Mesenchymal stem cell (in vitro differentiated cells and primary cell): ENCODE measurements at regions not wholly inside any gene's neighbourhood (a gene's known extent, or its start where the extent isn't known, plus 50 kb on each side); places are given as distances from the start of the nearest gene placed in this dataset.

Experiments
- DNase-seq: peaks from one replicate; pipeline ENCODE4 v3.0.0-alpha.2; 2013
- H2AFZ ChIP-seq: one replicate; pipeline ENCODE4 v1.6.1; 2013; ENCODE audit warnings: low read depth, mild to moderate bottlenecking, control low read depth, inconsistent platforms, low read length, moderate library complexity
- H2AK5ac ChIP-seq: 2 replicates; pipeline ENCODE4 v1.6.1; 2013; ENCODE audit warnings: low read length, moderate library complexity, mild to moderate bottlenecking, inconsistent platforms; ENCODE audit not compliant: severe bottlenecking
- H2BK120ac ChIP-seq: one replicate; pipeline ENCODE4 v1.6.1; 2013; ENCODE audit warnings: low read depth, mild to moderate bottlenecking, inconsistent platforms, low read length, moderate library complexity
- H2BK12ac ChIP-seq, 2 experiments: one replicate each; pipeline ENCODE4 v1.6.1; 2013; ENCODE audit warnings: inconsistent platforms in 2 of 2, low read length in 2 of 2, mild to moderate bottlenecking in 2 of 2, moderate library complexity in 2 of 2, control low read depth in 1 of 2
- H2BK15ac ChIP-seq: one replicate; pipeline ENCODE4 v1.6.1; 2013; ENCODE audit warnings: mild to moderate bottlenecking, low read depth, inconsistent platforms; ENCODE audit not compliant: poor library complexity, severe bottlenecking
- H2BK5ac ChIP-seq: 2 replicates; pipeline ENCODE4 v1.6.1; 2013; ENCODE audit warnings: low read depth, mild to moderate bottlenecking, low read length, control low read depth, inconsistent platforms; ENCODE audit not compliant: poor library complexity, severe bottlenecking
- H3K14ac ChIP-seq, 2 experiments: one replicate each; pipeline ENCODE4 v1.6.1; 2013; ENCODE audit warnings: inconsistent platforms in 2 of 2, low read length in 2 of 2, control low read depth in 1 of 2, mild to moderate bottlenecking in 1 of 2, moderate library complexity in 1 of 2
- H3K18ac ChIP-seq, 2 experiments: one replicate each; pipeline ENCODE4 v1.6.1; 2013; ENCODE audit warnings: inconsistent platforms in 2 of 2, low read length in 2 of 2, control low read depth in 1 of 2, low read depth in 1 of 2, mild to moderate bottlenecking in 1 of 2
- H3K23ac ChIP-seq, 2 experiments: one replicate each; pipeline ENCODE4 v1.6.1; 2013; ENCODE audit warnings: inconsistent platforms in 2 of 2, low read length in 2 of 2, mild to moderate bottlenecking in 2 of 2, moderate library complexity in 2 of 2, control low read depth in 1 of 2
- H3K27ac ChIP-seq: 2 replicates; pipeline ENCODE4 v1.5.1; 2013; ENCODE audit warnings: mild to moderate bottlenecking, moderate library complexity, low read length, control low read depth, inconsistent platforms; ENCODE audit not compliant: poor library complexity, severe bottlenecking
- H3K27me3 ChIP-seq, 2 experiments: 2 replicates each; pipeline versions ENCODE4 v1.6.1 to v1.7.0; 2013; ENCODE audit warnings: low read length in 2 of 2, mild to moderate bottlenecking in 2 of 2, moderate library complexity in 2 of 2, control low read depth in 1 of 2, inconsistent platforms in 1 of 2; ENCODE audit not compliant: control insufficient read depth in 1 of 2, insufficient read depth in 1 of 2
- H3K36me3 ChIP-seq, 2 experiments: 2 replicates each; pipeline versions ENCODE4 v1.6.1 to v1.7.0; 2013; ENCODE audit warnings: low read length in 2 of 2, control low read depth in 1 of 2, inconsistent platforms in 1 of 2, low read depth in 1 of 2, mild to moderate bottlenecking in 1 of 2; ENCODE audit not compliant: insufficient read depth in 2 of 2, control insufficient read depth in 1 of 2
- H3K4ac ChIP-seq, 2 experiments: one replicate each; pipeline ENCODE4 v1.6.1; 2013; ENCODE audit warnings: inconsistent platforms in 2 of 2, low read length in 2 of 2, mild to moderate bottlenecking in 2 of 2, moderate library complexity in 2 of 2, control low read depth in 1 of 2, low read depth in 1 of 2
- H3K4me1 ChIP-seq: 2 replicates; pipeline ENCODE4 v1.6.1; 2013; ENCODE audit warnings: low read depth, low read length, control low read depth; ENCODE audit not compliant: control insufficient read depth, insufficient read depth
- H3K4me2 ChIP-seq: 2 replicates; pipeline ENCODE4 v1.6.1; 2013; ENCODE audit warnings: low read length, mild to moderate bottlenecking, inconsistent platforms; ENCODE audit not compliant: poor library complexity, severe bottlenecking
- H3K4me3 ChIP-seq, 2 experiments: 2 replicates each; pipeline versions ENCODE4 v1.5.1 to v1.7.0; 2013; ENCODE audit warnings: low read length in 2 of 2, mild to moderate bottlenecking in 2 of 2, control low read depth in 1 of 2, low read depth in 1 of 2; ENCODE audit not compliant: insufficient read depth in 1 of 2
- H3K79me1 ChIP-seq: replicated peaks from 2 replicates; pipeline ENCODE4 v1.6.1; 2013; ENCODE audit warnings: mild to moderate bottlenecking, control low read depth, low read length, inconsistent platforms; ENCODE audit not compliant: poor library complexity, severe bottlenecking
- H3K9ac ChIP-seq: 2 replicates; pipeline ENCODE4 v1.7.0; 2013; ENCODE audit warnings: mild to moderate bottlenecking, low read length, moderate library complexity
- H3K9me3 ChIP-seq: 2 replicates; pipeline ENCODE4 v1.7.0; 2013; ENCODE audit warnings: mild to moderate bottlenecking, low read length; ENCODE audit not compliant: control insufficient read depth
- H4K8ac ChIP-seq: one replicate; pipeline ENCODE4 v1.6.1; 2013; ENCODE audit warnings: inconsistent platforms, mild to moderate bottlenecking, low read length, moderate library complexity
- H4K91ac ChIP-seq: one replicate; pipeline ENCODE4 v1.6.1; 2013; ENCODE audit warnings: mild to moderate bottlenecking, low read length, inconsistent platforms
- WGBS: methylation state at CpG from one replicate; pipeline ENCODE4 v1.1.7; 2013; ENCODE audit warnings: mixed read lengths; 5-methylcytosine and 5-hydroxymethylcytosine counted together

GRCh38 chr10:83144461-83144860, 994.8 kb upstream of the GHITM start:
- Histone ChIP-seq H3K4me3 (no peak overlapping the region), H3K79me1 (no peaks in the 10 kb centered on the region), H2BK120ac (no peak overlapping the region), H2BK5ac (no peak overlapping the region), H3K14ac (no peak overlapping the region), H2AK5ac (no peak overlapping the region), H3K4ac (no peak overlapping the region), H3K27me3 (no peaks in the 10 kb centered on the region), H3K9me3 (no peaks in the 10 kb centered on the region), H3K36me3 (no peaks in the 10 kb centered on the region), H3K18ac (no peak overlapping the region), H4K91ac (no peak overlapping the region), H4K8ac (no peak overlapping the region), H3K4me1 (no peaks in the 10 kb centered on the region), H3K4me2 (no peak overlapping the region), H2BK12ac (no peak overlapping the region), H2BK15ac (no peak overlapping the region), H3K23ac (no peak overlapping the region), H2AFZ (no peak overlapping the region), H3K27ac (no peak overlapping the region), H3K9ac (no peak overlapping the region)
- no peak for DNase-seq

- no peaks in the 10 kb centered on the region for H3K4me1 ChIP-seq
- H3K27ac ChIP-seq: no peak overlapping the region
- no peak overlapping the region for H3K4ac ChIP-seq
- H2BK12ac ChIP-seq: no peak overlapping the region
- H3K9me3 ChIP-seq: no peaks in the 10 kb centered on the region
- no peak overlapping the region for H2BK5ac ChIP-seq
- no peak overlapping the region for H2BK15ac ChIP-seq
- no peak overlapping the region for H3K14ac ChIP-seq
- H3K27me3 ChIP-seq: no peaks in the 10 kb centered on the region
- H4K8ac ChIP-seq: no peak overlapping the region
- H3K79me1 ChIP-seq: no peaks in the 10 kb centered on the region
- no peak overlapping the region for H2AK5ac ChIP-seq
- H3K4me2 ChIP-seq: no peak overlapping the region
- H2AFZ ChIP-seq: no peak overlapping the region
- H4K91ac ChIP-seq: no peak overlapping the region
- H3K18ac ChIP-seq: no peak overlapping the region
- H3K9ac ChIP-seq: no peak overlapping the region
- DNase-seq: no peak
- no peaks in the 10 kb centered on the region for H3K36me3 ChIP-seq
- H2BK120ac ChIP-seq: no peak overlapping the region
- no peak overlapping the region for H3K4me3 ChIP-seq
- 83% methylated on average over 10 of the region's 10 CpGs for WGBS
- H3K23ac ChIP-seq: no peak overlapping the region
These were observed 985.6 kb upstream of the GHITM start for GRCh38 chr10:83153714-83154113.

GRCh38 chr10:83164156-83164555, 975.2 kb upstream of the GHITM start:
- Histone ChIP-seq H4K91ac (no peak overlapping the region), H4K8ac (no peak overlapping the region), H3K23ac (no peak overlapping the region), H2BK5ac (no peak overlapping the region), H3K79me1 (no peaks in the 10 kb centered on the region), H3K27me3 (no peaks in the 10 kb centered on the region), H3K4ac (no peak overlapping the region), H2BK15ac (no peak overlapping the region), H2AFZ (no peak overlapping the region), H3K14ac (no peak overlapping the region), H3K4me1 (no peaks in the 10 kb centered on the region), H3K27ac (no peak overlapping the region), H2BK120ac (no peak overlapping the region), H3K18ac (no peak overlapping the region), H2BK12ac (no peak overlapping the region), H3K36me3 (no peaks in the 10 kb centered on the region), H3K9ac (no peak overlapping the region), H3K4me2 (no peak overlapping the region), H2AK5ac (no peak overlapping the region), H3K4me3 (no peak overlapping the region), H3K9me3 (no peaks in the 10 kb centered on the region)
- DNase-seq: peak; percentile 5
- 53% methylated on average over 2 of the region's 3 CpGs for WGBS

GRCh38 chr10:83165265-83165664, 974.0 kb upstream of the GHITM start:
- H3K79me1 ChIP-seq: no peaks in the 10 kb centered on the region
- H3K18ac ChIP-seq: no peak overlapping the region
- H3K9ac ChIP-seq: no peak overlapping the region
- H4K91ac ChIP-seq: no peak overlapping the region
- H3K9me3 ChIP-seq: no peaks in the 10 kb centered on the region
- no peaks in the 10 kb centered on the region for H3K36me3 ChIP-seq
- H3K4me3 ChIP-seq: no peak overlapping the region
- no peak overlapping the region for H2AK5ac ChIP-seq
- H3K4ac ChIP-seq: no peak overlapping the region
- no peak overlapping the region for H3K27ac ChIP-seq
- H3K23ac ChIP-seq: no peak overlapping the region
- H3K4me2 ChIP-seq: no peak overlapping the region
- H2BK15ac ChIP-seq: no peak overlapping the region
- no peaks in the 10 kb centered on the region for H3K27me3 ChIP-seq
- WGBS: 53% methylated on average over 3 of the region's 3 CpGs
- no peak overlapping the region for H3K14ac ChIP-seq
- no peak overlapping the region for H2AFZ ChIP-seq
- H2BK120ac ChIP-seq: no peak overlapping the region
- no peak overlapping the region for H2BK12ac ChIP-seq
- peak; percentile 13 for DNase-seq
- H3K4me1 ChIP-seq: no peaks in the 10 kb centered on the region
- H2BK5ac ChIP-seq: no peak overlapping the region
- no peak overlapping the region for H4K8ac ChIP-seq
